ENCODE measurements at regions not wholly inside any gene's neighbourhood (a gene's known extent, or its start where the extent isn't known, plus 50 kb on each side); places are given as distances from the start of the nearest gene placed in this dataset.

DNA sequence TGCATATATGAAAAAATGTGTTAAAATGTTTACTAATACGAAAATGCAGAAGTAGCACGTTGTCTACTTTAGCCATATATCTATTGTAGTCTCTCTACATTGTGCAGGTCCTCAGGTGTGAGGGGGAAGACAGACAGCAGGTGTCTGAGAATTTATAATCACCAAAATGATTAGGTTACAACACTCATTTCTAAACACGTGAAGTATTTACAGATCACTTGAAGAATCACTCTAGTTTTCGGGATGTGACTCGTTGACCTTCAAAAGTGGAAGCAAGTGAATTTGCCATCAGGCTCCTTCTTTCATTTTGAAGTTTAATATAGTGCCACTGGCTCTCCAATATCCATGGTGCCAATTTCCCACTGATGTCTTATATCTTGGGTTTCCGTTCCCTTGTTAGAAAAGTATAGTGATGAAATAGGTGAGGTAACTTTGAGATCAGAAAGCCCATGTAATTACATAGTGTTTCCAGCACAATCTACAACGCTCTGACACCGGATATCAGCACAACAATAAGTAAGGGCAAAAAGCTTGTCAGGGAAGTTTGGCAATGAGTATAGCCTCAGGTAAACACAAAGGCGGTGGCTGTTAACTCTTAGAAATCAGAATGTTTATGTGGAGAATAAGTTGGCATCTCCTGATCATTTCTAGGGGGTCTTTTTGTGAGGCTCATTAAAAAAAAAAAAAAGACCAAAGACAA is 57.5 kb upstream of the SP4 start:
- TF ChIP-seq POLR2AphosphoS5 (IDR thresholded peaks at IDR 0.05) = no peak
- TF ChIP-seq, protein P1, sequence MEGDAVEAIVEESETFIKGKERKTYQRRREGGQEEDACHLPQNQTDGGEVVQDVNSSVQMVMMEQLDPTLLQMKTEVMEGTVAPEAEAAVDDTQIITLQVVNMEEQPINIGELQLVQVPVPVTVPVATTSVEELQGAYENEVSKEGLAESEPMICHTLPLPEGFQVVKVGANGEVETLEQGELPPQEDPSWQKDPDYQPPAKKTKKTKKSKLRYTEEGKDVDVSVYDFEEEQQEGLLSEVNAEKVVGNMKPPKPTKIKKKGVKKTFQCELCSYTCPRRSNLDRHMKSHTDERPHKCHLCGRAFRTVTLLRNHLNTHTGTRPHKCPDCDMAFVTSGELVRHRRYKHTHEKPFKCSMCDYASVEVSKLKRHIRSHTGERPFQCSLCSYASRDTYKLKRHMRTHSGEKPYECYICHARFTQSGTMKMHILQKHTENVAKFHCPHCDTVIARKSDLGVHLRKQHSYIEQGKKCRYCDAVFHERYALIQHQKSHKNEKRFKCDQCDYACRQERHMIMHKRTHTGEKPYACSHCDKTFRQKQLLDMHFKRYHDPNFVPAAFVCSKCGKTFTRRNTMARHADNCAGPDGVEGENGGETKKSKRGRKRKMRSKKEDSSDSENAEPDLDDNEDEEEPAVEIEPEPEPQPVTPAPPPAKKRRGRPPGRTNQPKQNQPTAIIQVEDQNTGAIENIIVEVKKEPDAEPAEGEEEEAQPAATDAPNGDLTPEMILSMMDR (IDR thresholded peaks at IDR 0.05) = no peak
